HPDE6-E6E7 (cell line): ENCODE measurements at regions not wholly inside any gene's neighbourhood (a gene's known extent, or its start where the extent isn't known, plus 50 kb on each side); places are given as distances from the start of the nearest gene placed in this dataset.
"Not testable (repeated sequence)": the region's sequence is repeated elsewhere in the genome, so short reads cannot be mapped to it uniquely, and the experiment has no call there.

ENCODE experiments used
- DNase-seq: peaks from one replicate; pipeline ENCODE4 v3.0.0; 2011; ENCODE audit warnings: missing footprints; ENCODE audit errors: extremely low spot score

GRCh38 chr5:42896523-42896922 is 84.8 kb upstream of the SELENOP start:
- DNase-seq = no peak

DNA sequence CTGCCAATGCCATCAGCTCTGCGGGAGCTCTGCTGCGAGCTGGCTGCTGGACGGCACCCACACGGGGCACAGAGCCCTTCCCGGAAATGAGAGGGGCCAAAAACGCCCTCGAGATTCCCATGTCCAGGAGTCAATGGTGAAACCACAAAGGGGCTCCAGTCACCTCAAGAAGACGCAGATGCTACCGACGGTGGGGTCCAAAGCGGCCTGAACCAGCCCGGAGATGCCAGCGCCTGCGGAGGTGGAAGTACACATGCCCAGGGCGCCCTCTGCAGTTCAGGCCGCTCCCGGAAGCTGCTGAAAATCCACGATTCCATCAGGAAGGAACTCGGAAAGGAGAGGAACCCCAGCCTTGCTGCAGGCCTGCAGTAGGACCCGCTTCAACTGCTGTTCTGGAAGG is 82.4 kb upstream of the SELENOP start:
- DNase-seq = no peak

DNA sequence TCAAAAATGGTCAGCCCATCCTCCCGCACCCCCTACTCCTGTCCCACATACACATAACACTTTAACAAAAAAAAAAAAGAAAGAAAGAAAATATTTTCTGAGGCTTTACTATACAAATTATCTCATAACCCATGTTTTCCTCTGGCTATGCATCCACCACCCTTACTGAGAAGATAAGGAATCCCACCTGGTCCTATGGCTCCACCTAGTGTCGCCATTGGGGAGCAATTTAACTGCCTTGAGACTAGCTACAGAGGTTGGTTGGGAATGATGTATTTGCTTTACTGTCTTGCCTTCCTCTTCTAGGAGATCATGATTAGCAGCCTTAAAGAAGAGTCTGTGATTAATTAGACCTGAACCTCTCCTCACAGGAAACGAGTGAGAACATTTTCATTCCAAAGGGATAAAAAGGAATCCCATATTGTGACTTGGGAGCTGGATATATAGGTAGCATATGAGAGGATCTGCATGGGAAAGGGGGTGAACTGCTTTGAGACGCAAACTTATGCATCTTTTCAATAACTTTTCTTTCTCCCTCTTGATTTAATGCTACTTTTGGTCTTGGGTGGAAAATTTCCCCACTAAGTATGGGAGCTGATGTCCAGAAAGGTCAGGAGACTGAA is 77.7 kb upstream of the SELENOP start:
- peak; percentile 70 for DNase-seq

DNA sequence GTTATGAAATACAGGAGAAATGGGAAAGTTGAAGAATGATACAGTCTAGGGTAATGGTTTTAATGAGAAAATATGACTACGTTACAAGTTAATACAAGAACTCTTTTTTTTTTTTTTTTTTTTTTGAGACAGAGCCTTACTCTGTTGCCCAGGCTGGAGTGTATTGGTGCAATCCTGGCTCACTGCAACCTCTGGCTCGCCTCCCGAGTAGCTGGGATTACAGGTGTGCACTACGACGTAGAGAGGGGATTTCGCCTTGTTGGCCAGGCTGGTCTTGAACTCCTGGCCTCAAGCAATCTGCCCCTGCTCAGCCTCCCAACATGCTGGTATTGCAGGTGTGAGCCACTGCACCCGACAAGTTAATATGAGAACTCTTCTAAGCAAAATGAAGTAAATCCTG is 77.1 kb upstream of the SELENOP start:
- no peak for DNase-seq

DNA sequence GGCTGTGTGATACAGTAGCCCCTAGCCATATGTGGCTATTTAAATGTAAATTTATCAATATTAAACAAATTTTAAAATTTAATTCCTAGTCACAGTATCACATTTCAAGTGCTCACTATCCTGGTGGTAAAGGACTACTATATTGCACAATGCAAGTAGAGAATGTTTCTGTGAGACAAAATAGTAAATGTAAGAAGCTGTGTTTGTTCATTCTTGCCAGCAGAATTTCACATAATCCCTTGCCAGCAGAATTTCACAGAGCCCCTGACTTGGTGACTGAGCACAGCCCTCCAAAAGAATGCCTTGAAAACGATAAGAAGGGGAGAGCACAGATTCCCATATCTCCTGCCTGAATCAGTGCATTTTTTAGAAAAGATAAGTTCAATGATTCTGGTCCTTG is 75.9 kb upstream of the SELENOP start:
- no peak for DNase-seq

GRCh38 chr5:42887097-42887496 is 75.4 kb upstream of the SELENOP start:
- peak; percentile 10 for DNase-seq

- DNase-seq = no peak
Observed at GRCh38 chr5:42886635-42887034, 74.9 kb upstream of the SELENOP start.

DNA sequence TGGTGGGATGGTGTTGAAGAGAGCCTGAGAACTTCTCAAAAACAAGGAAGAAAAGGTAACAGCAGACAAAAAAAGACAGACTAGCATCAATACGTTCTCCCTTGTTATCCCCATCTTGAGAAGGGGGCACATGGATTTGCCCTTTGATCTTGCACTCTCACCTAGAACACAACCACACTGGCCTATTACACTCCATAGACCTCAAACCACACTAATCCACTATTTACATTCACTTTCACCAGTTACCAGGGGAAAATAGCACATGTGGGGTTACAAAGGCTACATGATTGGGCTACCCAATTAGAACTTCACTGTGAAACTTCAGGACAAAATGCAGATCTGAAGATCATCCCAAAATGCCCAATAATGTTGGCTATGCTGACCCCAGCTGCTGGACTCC is 72.6 kb upstream of the SELENOP start:
- DNase-seq = no peak

DNA sequence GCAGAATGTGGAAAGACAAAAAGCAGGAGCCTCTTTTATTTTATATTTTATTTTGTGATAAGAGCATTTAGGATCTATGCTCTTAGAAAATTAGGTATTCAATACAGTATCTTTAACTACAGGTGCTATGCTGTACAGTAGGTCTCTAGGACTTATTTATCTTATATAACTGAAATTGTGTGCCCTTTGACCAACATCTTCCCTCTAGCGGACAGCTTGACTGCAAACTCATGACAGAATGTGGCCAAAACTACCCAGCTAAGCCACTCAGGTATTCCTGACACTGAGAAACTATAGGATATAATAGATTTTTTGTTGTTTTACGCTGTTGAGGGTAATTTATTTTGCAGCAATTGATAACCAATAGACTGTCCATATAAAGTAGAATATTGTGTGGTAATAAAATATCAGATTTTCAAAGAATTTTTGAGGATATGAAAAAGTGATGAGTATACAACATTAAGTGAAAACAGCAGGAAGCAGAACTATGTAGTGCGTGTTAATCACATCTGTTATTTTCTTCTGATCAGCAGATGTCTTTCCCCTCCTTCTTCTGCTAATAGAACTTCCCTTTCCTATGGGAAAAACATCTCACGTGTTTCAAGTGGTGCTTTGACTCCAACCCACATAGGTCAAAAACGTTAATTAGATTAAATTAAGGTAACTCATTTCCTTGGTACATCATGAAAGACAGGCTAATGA is 69.9 kb upstream of the SELENOP start:
- no peak for DNase-seq

- no peak for DNase-seq
Observed at GRCh38 chr5:42880496-42881150, 68.9 kb upstream of the SELENOP start.

GRCh38 chr5:42879291-42879690 is 67.6 kb upstream of the SELENOP start:
- DNase-seq = no peak

- DNase-seq = no peak
Observed at GRCh38 chr5:42878550-42878949, 66.9 kb upstream of the SELENOP start.

- DNase-seq = no peak
Observed at GRCh38 chr5:42878041-42878440, 66.3 kb upstream of the SELENOP start.

DNA sequence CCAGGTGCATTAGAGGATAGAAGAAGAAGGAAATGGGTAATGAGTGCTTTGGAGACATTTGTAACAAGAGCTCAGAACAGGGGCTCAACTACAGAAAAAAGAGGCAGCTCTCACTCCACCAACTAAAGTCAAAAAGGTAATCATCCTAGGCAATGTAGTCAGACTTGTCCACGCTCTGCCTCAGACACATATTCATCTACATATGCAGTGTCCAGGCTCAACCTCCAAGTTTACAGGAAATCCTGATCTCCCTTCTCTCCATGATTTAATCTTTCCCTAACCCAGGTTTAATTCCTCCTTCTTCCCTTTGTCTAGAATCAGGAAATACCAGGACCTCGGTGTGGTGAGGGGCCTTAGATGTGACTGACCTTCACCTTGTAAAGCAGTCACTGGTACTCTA is 65.7 kb upstream of the SELENOP start:
- DNase-seq = no peak

DNA sequence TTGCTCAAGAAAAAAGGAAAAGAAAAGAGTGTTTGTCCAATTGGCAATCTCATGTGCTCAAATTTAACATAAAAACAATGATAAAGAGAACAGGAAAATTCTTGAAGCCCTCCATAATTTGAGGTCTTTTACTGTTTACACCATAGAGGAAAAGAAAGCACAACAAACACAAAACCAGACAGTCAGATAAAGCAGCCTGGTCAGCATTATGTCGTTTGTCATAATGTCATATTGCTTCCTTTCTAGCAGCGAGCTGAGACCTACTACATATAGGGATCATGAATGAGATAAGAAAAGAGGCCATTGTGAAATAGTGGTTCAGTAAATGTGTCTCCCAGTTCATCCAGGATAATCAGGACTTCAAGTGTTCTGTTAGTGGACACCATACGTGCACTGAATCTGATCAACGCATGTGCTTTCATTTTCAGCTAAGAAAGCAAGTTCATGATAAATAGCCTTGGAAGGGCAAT is 64.7 kb upstream of the SELENOP start:
- DNase-seq = no peak

DNA sequence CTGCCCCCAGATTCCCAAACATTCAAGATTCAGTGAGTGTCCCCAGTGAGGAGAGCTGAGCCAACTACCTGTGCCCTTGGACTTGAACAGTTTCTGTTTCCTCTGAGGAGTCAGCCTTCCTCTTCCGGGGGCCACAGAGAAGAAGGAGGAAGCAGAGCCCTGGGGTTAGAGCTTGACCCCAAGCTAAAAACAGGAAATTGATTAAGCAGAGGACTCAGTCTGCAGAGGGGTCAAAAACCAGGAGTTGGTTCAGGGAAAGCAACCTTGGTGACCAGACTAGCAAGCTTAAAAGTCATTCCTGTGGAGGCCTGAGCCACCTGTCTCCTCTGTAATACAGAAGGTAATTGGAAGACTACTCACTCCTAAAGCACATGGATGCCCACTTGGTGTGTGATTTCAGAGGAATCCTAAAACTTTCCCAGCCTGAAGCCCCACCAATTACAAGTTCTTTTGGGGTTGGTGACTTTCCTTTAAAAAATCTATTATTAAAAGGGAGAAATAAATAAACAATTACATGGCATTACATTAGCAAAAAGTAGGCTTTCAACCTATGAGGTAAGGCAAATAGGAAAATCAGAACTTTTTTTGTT is 64.2 kb upstream of the SELENOP start:
- no peak for DNase-seq

DNA sequence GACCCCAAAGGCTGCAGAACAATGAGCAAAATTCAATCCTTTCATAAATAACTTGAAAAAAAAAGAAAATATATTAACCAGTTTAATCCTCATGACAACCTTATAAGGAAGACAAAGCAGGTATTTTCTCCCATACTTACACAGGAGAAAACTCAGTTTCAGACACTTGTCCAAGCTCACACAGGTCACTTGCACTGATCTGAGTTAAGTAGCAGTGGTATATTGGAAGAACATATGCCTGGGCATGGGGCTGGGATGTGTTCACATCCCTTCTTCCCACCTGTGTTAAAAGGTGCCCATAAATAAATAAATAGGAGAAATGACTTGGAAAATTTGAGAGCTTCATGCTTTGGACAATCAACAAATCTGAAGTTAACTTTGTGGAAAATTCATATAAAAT is 63.5 kb upstream of the SELENOP start:
- no peak for DNase-seq

DNA sequence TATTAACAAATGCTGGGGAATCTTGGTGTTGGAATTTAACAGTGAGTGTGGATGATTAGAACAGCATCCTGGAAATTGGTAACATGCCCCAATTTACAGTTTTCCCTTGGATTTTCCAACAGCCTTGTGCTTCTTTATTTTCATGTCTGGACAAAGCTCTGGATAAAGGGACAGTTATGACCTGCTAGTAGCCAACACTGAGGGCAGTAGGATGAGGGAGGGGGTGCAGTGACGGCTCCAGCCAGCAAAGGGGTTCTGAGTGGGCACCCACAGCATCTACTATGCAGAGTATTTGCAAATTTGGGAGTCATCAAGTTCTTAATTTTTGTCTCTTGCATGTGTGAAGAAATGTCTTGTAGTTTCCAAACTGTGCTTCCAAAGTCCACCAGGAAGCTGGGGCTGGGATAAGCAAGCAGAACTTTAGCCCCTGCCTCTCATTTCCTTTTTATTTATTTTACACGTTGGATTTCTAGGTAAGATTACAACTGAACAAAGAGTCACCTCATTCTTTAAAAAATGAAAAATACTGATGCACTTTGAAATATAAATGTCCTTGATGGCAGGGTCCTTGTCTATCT is 63.0 kb upstream of the SELENOP start:
- DNase-seq = no peak

- no peak for DNase-seq
Observed at GRCh38 chr5:42872865-42873264, 61.2 kb upstream of the SELENOP start.

- DNase-seq = no peak
Observed at GRCh38 chr5:42870882-42871418, 59.3 kb upstream of the SELENOP start.

DNA sequence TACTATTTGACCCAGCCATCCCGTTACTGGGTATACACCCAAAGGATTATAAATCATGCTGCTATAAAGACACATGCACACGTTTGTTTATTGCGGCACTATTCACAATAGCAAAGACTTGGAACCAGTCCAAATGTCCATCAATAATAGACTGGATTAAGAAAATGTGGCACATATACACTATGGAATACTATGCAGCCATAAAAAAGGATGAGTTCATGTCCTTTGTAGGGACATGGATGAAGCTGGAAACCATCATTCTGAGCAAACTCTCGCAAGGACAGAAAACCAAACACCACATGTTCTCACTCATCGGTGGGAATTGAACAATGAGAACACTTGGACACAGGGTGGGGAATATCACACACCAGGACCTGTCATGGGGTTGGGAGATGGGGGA is 56.7 kb upstream of the SELENOP start:
- not testable (repeated sequence) for DNase-seq

GRCh38 chr5:42864749-42865148 is 53.1 kb upstream of the SELENOP start:
- not testable (repeated sequence) for DNase-seq
